Daoy (cell line): ENCODE measurements at regions not wholly inside any gene's neighbourhood (a gene's known extent, or its start where the extent isn't known, plus 50 kb on each side); places are given as distances from the start of the nearest gene placed in this dataset.
"Not testable (repeated sequence)": the region's sequence is repeated elsewhere in the genome, so short reads cannot be mapped to it uniquely, and the experiment has no call there.

ENCODE experiments used
- DNase-seq: peaks from one replicate; pipeline ENCODE4 v3.0.0-alpha.2; 2015; ENCODE audit warnings: low read depth

DNA sequence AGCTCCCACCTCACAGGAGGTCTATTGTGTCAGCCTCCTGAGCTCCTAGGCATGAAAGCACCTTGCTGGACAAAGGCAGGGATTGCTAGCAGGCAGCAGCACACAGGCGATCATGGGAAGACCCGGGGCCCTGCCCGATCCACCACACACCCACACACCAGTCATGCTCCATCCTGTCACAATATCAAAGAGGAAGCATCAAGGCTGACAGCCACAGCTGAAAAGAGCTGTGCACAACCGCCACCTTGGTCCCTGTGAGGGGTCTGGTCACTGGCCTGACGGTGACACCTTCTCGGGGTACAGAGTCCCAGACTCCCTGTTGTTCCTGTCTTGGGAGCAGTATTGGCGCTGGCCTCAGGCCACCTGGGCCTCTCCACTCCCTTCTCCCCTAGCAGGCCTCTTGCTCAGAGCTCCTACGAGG lies 89.7 kb upstream of the RET start:
- no peak for DNase-seq

DNA sequence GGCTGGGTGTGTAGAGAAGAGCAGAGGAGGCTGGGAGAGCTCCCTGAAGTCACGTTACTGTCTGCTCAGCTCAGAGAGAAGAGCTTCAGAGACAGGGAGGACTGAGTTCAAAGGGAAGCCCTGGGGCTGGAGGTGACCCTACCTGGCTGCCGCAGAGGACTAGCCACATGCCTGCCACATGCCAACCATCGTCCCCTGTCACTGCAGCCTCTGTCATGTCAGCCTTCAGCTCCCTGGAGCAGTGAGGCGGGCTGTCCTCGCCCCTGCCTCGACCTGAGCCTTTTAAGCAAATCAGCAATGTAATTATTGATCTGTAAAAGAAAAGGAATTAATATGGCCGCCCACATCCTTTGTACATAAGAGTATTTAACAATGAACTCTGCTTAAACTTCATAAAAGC lies 89.3 kb upstream of the RET start:
- DNase-seq: no peak

DNA sequence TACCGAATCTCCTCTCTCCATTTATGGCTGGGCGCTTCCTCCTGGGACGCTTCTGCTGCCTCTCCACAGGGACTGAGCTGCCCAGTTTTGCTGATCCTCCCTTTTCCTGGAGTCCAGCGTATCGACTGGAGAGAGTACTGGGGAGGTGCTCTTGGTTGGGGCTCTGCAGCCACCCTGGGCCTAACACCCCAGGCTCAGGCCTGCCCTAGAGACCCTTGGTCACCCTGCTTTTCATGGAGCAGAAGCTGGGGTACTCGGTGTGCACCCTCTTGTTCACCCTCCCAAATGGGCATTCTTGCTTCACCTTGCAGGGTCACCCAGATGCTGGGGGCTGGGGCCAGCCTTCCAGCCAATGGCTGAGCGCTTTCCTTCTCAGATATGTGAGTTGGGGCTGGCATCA lies 88.8 kb upstream of the RET start:
- no peak for DNase-seq

DNA sequence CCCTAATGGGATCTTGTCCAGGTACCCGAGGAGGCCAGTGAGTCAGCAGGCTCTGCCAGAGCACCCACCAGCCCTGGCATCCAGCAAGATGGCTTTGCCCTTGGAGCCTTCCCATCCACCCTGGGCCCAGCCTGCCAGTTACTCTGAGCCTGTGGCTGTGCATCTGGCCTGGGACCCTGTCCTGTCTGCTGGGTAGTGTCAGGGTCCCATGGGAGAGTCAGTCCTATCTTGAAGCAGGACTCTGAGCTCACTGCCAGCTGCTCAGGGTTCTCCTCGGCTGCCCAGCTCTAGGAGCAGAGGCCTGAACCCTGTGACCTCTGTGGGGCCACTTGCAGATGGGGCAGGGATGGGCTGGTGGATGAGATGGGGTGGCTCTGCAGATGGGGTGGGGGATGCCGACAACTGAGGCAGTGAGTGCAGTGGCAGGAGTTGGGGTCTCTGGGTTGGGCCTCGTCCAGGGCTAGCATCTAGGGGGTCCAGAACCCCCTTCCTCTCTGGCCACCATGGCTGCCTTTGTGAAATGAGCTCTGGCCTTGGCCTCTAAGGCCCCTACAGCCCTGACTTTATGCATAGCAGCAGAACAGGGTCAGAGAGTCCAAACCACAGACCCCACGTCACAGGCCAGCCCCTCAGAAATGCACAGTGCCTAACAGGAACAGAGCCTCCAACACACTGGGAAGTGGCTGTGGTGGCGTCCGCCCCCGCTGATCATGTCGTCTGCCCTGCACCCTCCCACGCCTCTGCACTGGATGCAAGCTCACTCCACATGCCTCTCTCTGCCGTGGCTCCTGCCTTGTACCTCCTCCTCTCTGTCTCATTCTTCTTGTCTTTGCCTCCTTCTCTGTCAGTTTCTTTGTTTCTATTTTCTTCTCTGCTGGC lies 88.1 kb upstream of the RET start:
- DNase-seq: no peak

DNA sequence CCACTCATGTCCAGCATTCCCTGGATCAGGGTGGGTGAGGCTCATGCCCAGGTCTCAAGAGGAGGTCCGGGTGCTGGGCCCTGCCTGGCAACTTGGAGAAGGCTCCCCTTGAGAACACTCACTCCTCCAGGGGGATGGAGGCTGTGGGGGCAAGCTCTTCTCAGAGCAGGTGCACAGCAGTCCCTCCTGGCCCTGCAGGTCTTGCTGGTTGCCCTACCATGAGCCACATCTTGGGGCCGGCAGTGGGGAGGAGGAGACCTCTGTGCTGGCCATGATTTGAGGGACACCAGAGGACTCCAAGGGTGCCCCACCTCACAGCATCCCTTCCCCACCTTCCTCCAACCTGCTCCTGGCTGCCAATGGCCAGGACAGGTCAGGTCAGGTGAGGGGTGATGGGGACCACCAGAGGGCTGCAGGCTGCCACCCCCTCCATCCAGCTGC lies 87.4 kb upstream of the RET start:
- DNase-seq: no peak

- no peak for DNase-seq
Measured at GRCh38 chr10:42990016-42990720, 86.7 kb upstream of the RET start.

GRCh38 chr10:42990721-42991441 lies 86.0 kb upstream of the RET start:
- no peak for DNase-seq

- DNase-seq: no peak
Measured at GRCh38 chr10:42991442-42992098, 85.3 kb upstream of the RET start.

GRCh38 chr10:42992156-42992956 lies 84.5 kb upstream of the RET start:
- DNase-seq: no peak

DNA sequence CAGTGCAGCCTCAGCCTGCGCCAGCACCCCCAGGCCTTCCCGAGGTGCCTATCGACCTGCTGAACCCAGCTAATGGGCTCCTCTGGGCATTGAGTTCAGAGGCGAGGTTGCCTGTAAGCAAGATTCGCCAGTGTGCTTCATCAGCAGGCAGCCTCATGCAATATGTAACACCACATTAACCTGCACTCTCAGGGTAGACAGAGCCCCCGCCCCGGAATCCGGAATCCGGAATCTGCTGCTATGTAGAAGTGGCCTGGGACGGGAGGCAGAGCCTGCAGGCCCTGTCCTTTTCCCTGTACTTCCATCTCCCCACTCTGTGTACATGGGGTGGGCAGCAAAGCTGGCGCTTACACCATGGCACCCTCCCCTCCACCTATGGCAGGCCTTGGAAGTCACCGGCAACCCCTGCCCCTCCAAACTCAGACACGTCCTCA lies 83.9 kb upstream of the RET start:
- DNase-seq: no peak

GRCh38 chr10:42994909-42995308 lies 82.0 kb upstream of the RET start:
- not testable (repeated sequence) for DNase-seq

DNA sequence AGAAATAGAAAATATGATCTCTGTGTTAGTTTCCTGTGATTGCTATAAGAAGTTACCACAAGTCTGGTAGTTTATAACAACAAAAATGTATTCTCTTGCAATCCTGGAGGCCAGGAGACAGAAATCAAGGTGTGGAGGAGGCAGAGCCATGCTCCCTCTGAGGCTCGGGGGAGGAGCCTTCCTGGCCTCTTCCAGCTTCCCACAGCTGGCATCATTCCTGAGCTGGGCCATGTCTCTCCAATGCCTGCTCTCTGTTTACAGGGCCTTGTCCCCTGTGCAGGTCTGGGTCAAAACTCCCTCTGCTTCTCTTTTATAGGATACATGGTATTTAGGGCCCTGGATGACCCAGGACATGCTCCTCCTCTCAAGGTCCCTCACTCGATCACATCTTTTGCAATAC lies 81.3 kb upstream of the RET start:
- no peak for DNase-seq

GRCh38 chr10:42996588-42996987 lies 80.3 kb upstream of the RET start:
- no peak for DNase-seq

GRCh38 chr10:42997151-42997848 lies 79.6 kb upstream of the RET start:
- no peak for DNase-seq

GRCh38 chr10:42997849-42998165 lies 79.1 kb upstream of the RET start:
- DNase-seq: no peak

DNA sequence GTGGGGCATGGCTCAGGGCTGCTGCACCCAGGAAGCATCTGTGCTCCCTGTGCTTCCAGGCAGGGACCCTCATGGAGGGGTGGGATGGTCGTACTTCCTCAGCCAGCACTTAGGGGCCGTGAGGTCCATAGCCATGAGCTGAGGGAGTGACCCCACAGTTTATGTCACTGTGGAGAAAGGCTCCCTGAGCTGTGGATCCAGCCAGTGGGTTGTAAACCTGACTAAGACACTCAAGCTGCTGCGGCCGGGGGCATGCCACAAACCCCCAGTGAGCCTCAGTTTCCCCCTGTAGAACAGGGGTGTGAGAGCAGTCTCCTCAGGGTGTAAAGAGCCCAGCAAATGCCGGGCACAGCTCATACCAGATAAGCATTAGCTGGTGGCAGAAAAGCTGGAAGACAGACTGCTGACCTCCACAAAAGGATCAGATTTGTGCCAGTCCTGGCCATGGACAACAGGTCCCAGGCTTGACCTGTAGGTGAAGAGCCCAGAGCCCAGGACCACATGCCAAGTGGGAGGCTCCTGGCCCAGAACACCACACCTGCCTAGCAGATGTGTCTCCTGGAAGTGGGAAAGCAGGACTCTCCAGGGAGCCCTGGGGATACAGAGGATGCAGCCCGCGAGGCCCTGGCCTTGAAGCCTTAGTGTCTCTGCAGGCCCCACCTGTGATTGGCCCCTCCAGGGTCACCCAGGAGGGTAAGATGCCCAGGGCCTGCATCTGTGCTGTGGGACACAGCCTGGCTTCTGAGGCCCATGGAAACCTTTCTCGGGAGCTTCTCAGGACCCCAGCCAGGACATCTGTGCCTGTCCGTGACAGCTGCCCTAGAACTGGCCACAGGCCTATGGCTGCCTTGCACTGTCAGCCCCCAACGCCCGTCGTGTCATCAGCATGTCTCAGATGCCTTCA lies 78.1 kb upstream of the RET start:
- DNase-seq: no peak

- no peak for DNase-seq
Measured at GRCh38 chr10:42999385-43000020, 77.4 kb upstream of the RET start.

- no peak for DNase-seq
Measured at GRCh38 chr10:43000021-43000411, 76.9 kb upstream of the RET start.
